ENCODE measurements at regions not wholly inside any gene's neighbourhood (a gene's known extent, or its start where the extent isn't known, plus 50 kb on each side); places are given as distances from the start of the nearest gene placed in this dataset.
"Not testable (repeated sequence)": the region's sequence is repeated elsewhere in the genome, so short reads cannot be mapped to it uniquely, and the experiment has no call there.

GRCh38 chr4:127425202-127425845 lies 207.4 kb upstream of the INTU start:
- no peak for DNase-seq (ENCODE audit: low read depth in 2 of 2)

GRCh38 chr4:127425851-127426250 lies 206.9 kb upstream of the INTU start:
- no peak for DNase-seq (ENCODE audit: low read depth in 2 of 2)

- no peak for DNase-seq (ENCODE audit: low read depth in 2 of 2)
Observed at GRCh38 chr4:127441571-127441970, 191.2 kb upstream of the INTU start.

- no peak for DNase-seq (ENCODE audit: low read depth in 2 of 2)
Observed at GRCh38 chr4:127445471-127445870, 187.3 kb upstream of the INTU start.

GRCh38 chr4:127446427-127446885 lies 186.3 kb upstream of the INTU start:
- no peak for DNase-seq (ENCODE audit: low read depth in 2 of 2)

- no peak for DNase-seq (ENCODE audit: low read depth in 2 of 2)
Observed at GRCh38 chr4:127448986-127449385, 183.8 kb upstream of the INTU start.

GRCh38 chr4:127449449-127449848 lies 183.3 kb upstream of the INTU start:
- no peak for DNase-seq (ENCODE audit: low read depth in 2 of 2)

- DNase-seq (ENCODE audit: low read depth in 2 of 2): no peak
Observed at GRCh38 chr4:127450276-127450675, 182.5 kb upstream of the INTU start.

- no peak for DNase-seq (ENCODE audit: low read depth in 2 of 2)
Observed at GRCh38 chr4:127463883-127464282, 168.9 kb upstream of the INTU start.

GRCh38 chr4:127469542-127469941 lies 163.2 kb upstream of the INTU start:
- DNase-seq (ENCODE audit: low read depth in 2 of 2): no peak

GRCh38 chr4:127469959-127470809 lies 162.6 kb upstream of the INTU start:
- DNase-seq (ENCODE audit: low read depth in 2 of 2): no peak

- not testable (repeated sequence) for DNase-seq (ENCODE audit: low read depth in 2 of 2)
Observed at GRCh38 chr4:127478271-127478670, 154.5 kb upstream of the INTU start.

- DNase-seq (ENCODE audit: low read depth in 2 of 2): peak; percentile 39 to 66
Observed at GRCh38 chr4:127479031-127479622, 153.6 kb upstream of the INTU start.

GRCh38 chr4:127482049-127482448 lies 150.7 kb upstream of the INTU start:
- DNase-seq (ENCODE audit: low read depth in 2 of 2): no peak

- DNase-seq (ENCODE audit: low read depth in 2 of 2): no peak
Observed at GRCh38 chr4:127484117-127484516, 148.6 kb upstream of the INTU start.

GRCh38 chr4:127486248-127486647 lies 146.5 kb upstream of the INTU start:
- no peak for DNase-seq (ENCODE audit: low read depth in 2 of 2)

GRCh38 chr4:127491571-127491970 lies 141.2 kb upstream of the INTU start:
- no peak for DNase-seq (ENCODE audit: low read depth in 2 of 2)

- not testable (repeated sequence) for DNase-seq (ENCODE audit: low read depth in 2 of 2)
Observed at GRCh38 chr4:127496875-127497274, 135.9 kb upstream of the INTU start.

- no peak for DNase-seq (ENCODE audit: low read depth in 2 of 2)
Observed at GRCh38 chr4:127498366-127498765, 134.4 kb upstream of the INTU start.

- no peak for DNase-seq (ENCODE audit: low read depth in 2 of 2)
Observed at GRCh38 chr4:127500242-127500641, 132.5 kb upstream of the INTU start.

GRCh38 chr4:127501103-127501502 lies 131.7 kb upstream of the INTU start:
- DNase-seq (ENCODE audit: low read depth in 2 of 2): no peak

- no peak for DNase-seq (ENCODE audit: low read depth in 2 of 2)
Observed at GRCh38 chr4:127503111-127503510, 129.6 kb upstream of the INTU start.

- DNase-seq (ENCODE audit: low read depth in 2 of 2): peak; percentile 52 to 58
Observed at GRCh38 chr4:127505203-127505602, 127.6 kb upstream of the INTU start.

Measured in lung microvascular endothelial cell (primary cell).